ENCODE measurements at regions not wholly inside any gene's neighbourhood (a gene's known extent, or its start where the extent isn't known, plus 50 kb on each side); places are given as distances from the start of the nearest gene placed in this dataset.

GRCh38 chr11:115716601-115717529 lies 212.7 kb upstream of the CADM1 start:
- no peak for TF ChIP-seq ZZZ3 (CRISPR knock-in tag; IDR thresholded peaks at IDR 0.05; ENCODE audit: borderline replicate concordance)
- TF ChIP-seq ZNF350 (CRISPR knock-in tag; IDR thresholded peaks at IDR 0.05; ENCODE audit: borderline replicate concordance, low read depth), result no peak
- no peak for TF ChIP-seq HDAC6 (IDR thresholded peaks at IDR 0.05; ENCODE audit: low read depth, low read length)
- no peak for TF ChIP-seq ZNF800 (CRISPR knock-in tag; IDR thresholded peaks at IDR 0.05)
- no peak for TF ChIP-seq POLR2AphosphoS5 (IDR thresholded peaks at IDR 0.05; ENCODE audit: low read depth, low read length)
- no peak for TF ChIP-seq ZFY (CRISPR knock-in tag; IDR thresholded peaks at IDR 0.05)
- TF ChIP-seq CBX5 (CRISPR knock-in tag; IDR thresholded peaks at IDR 0.05; ENCODE audit: borderline replicate concordance), result no peak
- TF ChIP-seq HOXA3 (CRISPR knock-in tag; IDR thresholded peaks at IDR 0.05), result no peak

Data from HepG2 (cell line).